Breast epithelium (tissue), 4 donors: ENCODE measurements at regions not wholly inside any gene's neighbourhood (a gene's known extent, or its start where the extent isn't known, plus 50 kb on each side); places are given as distances from the start of the nearest gene placed in this dataset.

ENCODE experiments used
- DNase-seq, 2 donors: peaks; one replicate each; pipeline ENCODE4 v3.0.0-alpha.2; 2019; ENCODE audit warnings: low spot score in 2 of 2
- H3K27ac ChIP-seq, 2 donors: fragments of 200-600 bp; sonication (generic) in 1 of 2; one replicate each; pipeline ENCODE4 v1.5.1; 2016 to 2019; ENCODE audit warnings: mild to moderate bottlenecking in 1 of 2
- H3K27me3 ChIP-seq, 2 donors: fragments of 200-600 bp; sonication (generic) in 1 of 2; one replicate each; pipeline versions ENCODE4 v1.5.1 to v1.6.0; 2017 to 2019; ENCODE audit warnings: control low read depth in 1 of 2, mild to moderate bottlenecking in 1 of 2
- H3K36me3 ChIP-seq: fragments of 200-600 bp; one replicate; pipeline ENCODE4 v1.5.1; 2019
- H3K4me1 ChIP-seq, 2 donors: fragments of 200-600 bp; sonication (generic); one replicate each; pipeline ENCODE4 v1.5.1; 2016 to 2019; ENCODE audit warnings: control low read depth in 1 of 2
- H3K4me3 ChIP-seq, 3 donors: fragments of 200-600 bp; sonication (generic); 1 replicate in 2 of 3; 2 replicates in 1 of 3; pipeline ENCODE4 v1.5.1; 2016 to 2019; ENCODE audit warnings: mild to moderate bottlenecking in 3 of 3, moderate library complexity in 2 of 3
- H3K9me3 ChIP-seq, 2 donors: fragments of 200-600 bp; sonication (generic) in 1 of 2; one replicate each; pipeline ENCODE4 v1.5.1; 2016 to 2019; ENCODE audit warnings: control low read depth in 1 of 2
- POLR2A ChIP-seq: fragments of 450-650 bp; IDR thresholded peaks from one replicate; pipeline ENCODE4 v1.6.1; 2016; ENCODE audit warnings: antibody characterized with exemption, mild to moderate bottlenecking, moderate library complexity
- POLR2AphosphoS5 ChIP-seq, 3 donors: sonication (generic); formaldehyde crosslinking; IDR thresholded peaks; one replicate each; pipeline ENCODE4 v1.6.1; 2017; ENCODE audit warnings: antibody characterized with exemption in 3 of 3
- intact Hi-C: fragments of 100-400 bp; cut with DNase I; formaldehyde crosslinking; loops from one replicate; pipeline ENCODE4 v1.15.1; 2023; ENCODE audit warnings: low total_unique reads
- TF ChIP-seq, protein P1 (sequence below), 3 donors: fragments of 450-650 bp; IDR thresholded peaks; one replicate each; pipeline ENCODE4 v1.5.1; 2016 to 2017; ENCODE audit warnings: antibody characterized with exemption in 3 of 3, mild to moderate bottlenecking in 3 of 3, moderate library complexity in 3 of 3

DNA sequence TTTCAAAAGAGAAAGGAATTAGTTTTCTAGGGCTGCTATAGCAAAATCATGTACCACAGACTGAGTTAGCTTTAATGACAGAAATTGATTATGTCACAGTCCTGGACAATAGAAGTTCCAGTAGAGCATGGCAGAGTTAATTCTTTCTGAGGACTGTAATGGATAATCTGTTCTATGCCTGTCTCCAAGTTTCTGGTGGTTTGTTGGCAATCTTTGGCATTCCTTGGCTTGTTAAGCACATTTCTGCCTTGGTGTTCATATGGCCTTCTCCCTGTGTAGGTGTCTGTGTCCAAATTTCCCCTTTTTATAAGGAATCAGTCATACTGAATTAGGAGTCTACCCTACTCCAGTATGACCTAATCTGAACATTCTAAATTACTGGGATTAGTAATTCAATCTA is 336.1 kb upstream of the PABPC4L start:
- Histone ChIP-seq H3K27ac (no peak overlapping the region), H3K9me3 (no peaks in the 10 kb centered on the region), H3K27me3 (no peaks in the 10 kb centered on the region), H3K4me1 (no peaks in the 10 kb centered on the region), H3K36me3 (no peaks in the 10 kb centered on the region), H3K4me3 (no peak overlapping the region)
- intact Hi-C loops = no loop called here
- DNase-seq = no peak
- no peak for TF ChIP-seq POLR2AphosphoS5 (IDR thresholded peaks at IDR 0.05)
- no peak for TF ChIP-seq POLR2A
- TF ChIP-seq, protein P1, sequence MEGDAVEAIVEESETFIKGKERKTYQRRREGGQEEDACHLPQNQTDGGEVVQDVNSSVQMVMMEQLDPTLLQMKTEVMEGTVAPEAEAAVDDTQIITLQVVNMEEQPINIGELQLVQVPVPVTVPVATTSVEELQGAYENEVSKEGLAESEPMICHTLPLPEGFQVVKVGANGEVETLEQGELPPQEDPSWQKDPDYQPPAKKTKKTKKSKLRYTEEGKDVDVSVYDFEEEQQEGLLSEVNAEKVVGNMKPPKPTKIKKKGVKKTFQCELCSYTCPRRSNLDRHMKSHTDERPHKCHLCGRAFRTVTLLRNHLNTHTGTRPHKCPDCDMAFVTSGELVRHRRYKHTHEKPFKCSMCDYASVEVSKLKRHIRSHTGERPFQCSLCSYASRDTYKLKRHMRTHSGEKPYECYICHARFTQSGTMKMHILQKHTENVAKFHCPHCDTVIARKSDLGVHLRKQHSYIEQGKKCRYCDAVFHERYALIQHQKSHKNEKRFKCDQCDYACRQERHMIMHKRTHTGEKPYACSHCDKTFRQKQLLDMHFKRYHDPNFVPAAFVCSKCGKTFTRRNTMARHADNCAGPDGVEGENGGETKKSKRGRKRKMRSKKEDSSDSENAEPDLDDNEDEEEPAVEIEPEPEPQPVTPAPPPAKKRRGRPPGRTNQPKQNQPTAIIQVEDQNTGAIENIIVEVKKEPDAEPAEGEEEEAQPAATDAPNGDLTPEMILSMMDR (IDR thresholded peaks at IDR 0.05) = no peak

DNA sequence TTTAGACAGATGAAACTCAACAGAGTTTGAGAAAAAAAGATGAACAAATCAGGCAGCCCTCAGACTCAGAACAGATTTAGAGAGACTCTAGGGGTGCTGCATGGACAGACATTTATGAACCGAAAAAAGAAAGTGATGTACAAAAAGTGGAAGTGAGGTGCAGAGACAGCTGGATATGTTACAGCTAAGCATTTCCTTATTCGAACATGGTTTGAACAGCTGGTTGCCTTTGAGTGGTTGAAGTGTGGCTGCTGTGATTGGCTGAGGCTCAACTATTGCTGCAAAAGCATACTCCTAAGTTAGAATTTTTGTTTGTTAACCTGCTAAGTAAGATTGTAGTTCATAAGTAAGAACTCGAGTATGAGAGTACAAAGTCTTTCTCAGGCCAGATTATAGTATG is 331.5 kb upstream of the PABPC4L start:
- TF ChIP-seq POLR2A (no peak), POLR2AphosphoS5 (IDR thresholded peaks at IDR 0.05) (no peak)
- TF ChIP-seq, protein P1 (IDR thresholded peaks at IDR 0.05) = no peak
- no peaks in the 10 kb centered on the region for H3K36me3 ChIP-seq
- H3K27me3 ChIP-seq = no peaks in the 10 kb centered on the region
- H3K4me1 ChIP-seq = no peaks in the 10 kb centered on the region
- no peak overlapping the region for H3K4me3 ChIP-seq
- intact Hi-C loops = no loop called here
- no peak for DNase-seq
- H3K9me3 ChIP-seq = no peaks in the 10 kb centered on the region
- no peak overlapping the region for H3K27ac ChIP-seq

DNA sequence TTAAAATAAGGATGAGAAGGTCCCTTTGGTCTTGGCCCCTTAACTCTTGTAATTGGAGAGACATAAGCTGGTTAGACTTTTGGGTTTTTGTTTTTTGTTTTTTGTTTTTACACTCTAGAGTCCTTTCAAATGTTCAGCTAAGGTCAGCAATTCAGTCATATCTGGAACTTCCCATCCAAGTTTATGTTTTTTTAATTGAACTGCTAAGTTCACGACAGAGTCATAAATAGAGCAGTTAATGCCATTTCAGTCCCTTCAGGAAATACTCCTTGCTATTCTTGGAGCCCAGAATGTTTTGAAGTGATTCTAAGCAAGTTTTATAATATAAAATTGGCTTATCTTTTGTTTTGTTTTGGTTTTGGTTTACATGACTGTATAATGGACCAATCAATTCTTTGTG is 329.4 kb upstream of the PABPC4L start:
- H3K4me3 ChIP-seq = no peak overlapping the region
- no peak for DNase-seq
- no peaks in the 10 kb centered on the region for H3K4me1 ChIP-seq
- no peaks in the 10 kb centered on the region for H3K27me3 ChIP-seq
- H3K27ac ChIP-seq = no peak overlapping the region
- intact Hi-C loops = no loop called here
- TF ChIP-seq POLR2AphosphoS5 (IDR thresholded peaks at IDR 0.05) = no peak
- TF ChIP-seq, protein P1 (IDR thresholded peaks at IDR 0.05) = no peak
- no peak for TF ChIP-seq POLR2A
- no peaks in the 10 kb centered on the region for H3K36me3 ChIP-seq
- no peaks in the 10 kb centered on the region for H3K9me3 ChIP-seq

DNA sequence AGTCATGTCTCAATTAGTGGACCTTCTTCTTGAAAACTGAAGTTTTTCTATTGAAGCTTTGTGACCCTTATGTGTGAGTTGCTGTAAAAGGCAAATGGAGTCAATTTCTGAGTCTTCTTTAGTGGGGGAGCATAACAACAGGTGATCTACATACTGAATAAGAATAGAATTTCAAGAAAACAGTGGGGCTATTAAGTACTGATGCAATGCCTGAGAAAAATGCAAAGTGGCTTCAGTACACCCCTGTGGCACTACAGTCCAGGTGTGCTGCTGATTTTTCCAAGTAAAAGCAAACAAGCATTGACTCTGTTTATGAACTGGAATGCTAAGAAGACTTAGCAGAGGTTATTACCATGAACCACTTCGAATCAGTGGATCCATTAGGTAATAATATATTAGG is 328.0 kb upstream of the PABPC4L start:
- H3K36me3 ChIP-seq = no peaks in the 10 kb centered on the region
- no peaks in the 10 kb centered on the region for H3K9me3 ChIP-seq
- no peaks in the 10 kb centered on the region for H3K27me3 ChIP-seq
- no peak for DNase-seq
- H3K4me3 ChIP-seq = no peak overlapping the region
- intact Hi-C loops = no loop called here
- no peak overlapping the region for H3K27ac ChIP-seq
- TF ChIP-seq, protein P1 (IDR thresholded peaks at IDR 0.05) = no peak
- TF ChIP-seq POLR2A (no peak), POLR2AphosphoS5 (IDR thresholded peaks at IDR 0.05) (no peak)
- H3K4me1 ChIP-seq = no peaks in the 10 kb centered on the region

DNA sequence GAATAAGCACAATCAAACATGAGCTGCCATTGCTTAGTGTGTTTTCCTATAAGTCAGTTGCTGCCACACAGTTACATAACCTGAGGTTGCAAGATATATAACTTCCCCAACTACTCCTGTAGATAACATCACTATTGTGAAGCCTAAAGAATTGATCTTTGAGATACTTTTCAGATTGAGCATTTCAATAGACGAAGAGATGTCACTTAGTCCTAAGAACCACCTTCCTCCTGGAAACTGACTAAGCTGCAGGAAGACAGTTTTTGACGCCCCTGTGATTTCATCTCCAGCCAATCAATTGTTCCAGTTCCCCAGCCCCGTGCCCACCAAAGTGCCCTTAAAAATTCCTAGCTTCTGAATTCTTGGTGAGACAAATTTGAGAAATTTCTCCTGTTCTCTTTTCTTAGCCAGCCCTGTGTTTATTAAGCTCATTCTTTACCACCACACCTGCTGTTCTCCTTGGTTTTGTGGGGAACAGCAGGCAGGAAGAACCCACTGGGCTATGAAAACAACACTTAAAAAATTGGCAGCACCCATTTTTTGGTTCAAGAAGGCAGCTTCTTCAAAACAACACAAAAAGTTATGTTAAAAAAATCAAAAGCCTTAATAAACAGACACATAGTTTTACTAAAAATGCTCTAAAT is 317.1 kb upstream of the PABPC4L start:
- Histone ChIP-seq H3K27me3 (no peaks in the 10 kb centered on the region), H3K9me3 (no peaks in the 10 kb centered on the region), H3K4me1 (no peaks in the 10 kb centered on the region), H3K27ac (no peak overlapping the region), H3K4me3 (no peak overlapping the region), H3K36me3 (no peaks in the 10 kb centered on the region)
- TF ChIP-seq, protein P1 (IDR thresholded peaks at IDR 0.05) = no peak
- no peak for TF ChIP-seq POLR2AphosphoS5 (IDR thresholded peaks at IDR 0.05)
- TF ChIP-seq POLR2A = no peak
- intact Hi-C loops = no loop called here
- no peak for DNase-seq
